ENCODE measurements at regions not wholly inside any gene's neighbourhood (a gene's known extent, or its start where the extent isn't known, plus 50 kb on each side); places are given as distances from the start of the nearest gene placed in this dataset.

DNA sequence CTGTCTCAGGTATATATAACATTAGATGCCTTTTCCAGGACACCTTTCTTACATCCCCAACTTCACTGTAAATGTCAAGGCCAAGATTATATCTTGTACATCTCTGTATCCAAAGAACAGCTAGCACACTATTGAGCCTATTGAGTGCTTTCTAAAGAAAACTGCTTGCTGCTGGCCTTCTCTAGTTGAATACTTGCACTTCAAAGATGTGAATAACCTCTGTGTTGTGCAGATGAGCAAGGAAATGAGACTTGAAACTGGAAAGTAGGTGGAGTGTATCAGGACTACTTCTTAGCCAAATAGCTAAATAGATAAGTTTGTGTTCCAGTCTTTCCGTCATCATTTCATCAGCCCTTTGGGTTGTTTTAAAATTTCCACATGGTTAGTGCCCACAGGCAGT lies 704.4 kb upstream of the AMOT start:
- CTCF ChIA-PET, result no interaction called here
- TF ChIP-seq, protein P1, sequence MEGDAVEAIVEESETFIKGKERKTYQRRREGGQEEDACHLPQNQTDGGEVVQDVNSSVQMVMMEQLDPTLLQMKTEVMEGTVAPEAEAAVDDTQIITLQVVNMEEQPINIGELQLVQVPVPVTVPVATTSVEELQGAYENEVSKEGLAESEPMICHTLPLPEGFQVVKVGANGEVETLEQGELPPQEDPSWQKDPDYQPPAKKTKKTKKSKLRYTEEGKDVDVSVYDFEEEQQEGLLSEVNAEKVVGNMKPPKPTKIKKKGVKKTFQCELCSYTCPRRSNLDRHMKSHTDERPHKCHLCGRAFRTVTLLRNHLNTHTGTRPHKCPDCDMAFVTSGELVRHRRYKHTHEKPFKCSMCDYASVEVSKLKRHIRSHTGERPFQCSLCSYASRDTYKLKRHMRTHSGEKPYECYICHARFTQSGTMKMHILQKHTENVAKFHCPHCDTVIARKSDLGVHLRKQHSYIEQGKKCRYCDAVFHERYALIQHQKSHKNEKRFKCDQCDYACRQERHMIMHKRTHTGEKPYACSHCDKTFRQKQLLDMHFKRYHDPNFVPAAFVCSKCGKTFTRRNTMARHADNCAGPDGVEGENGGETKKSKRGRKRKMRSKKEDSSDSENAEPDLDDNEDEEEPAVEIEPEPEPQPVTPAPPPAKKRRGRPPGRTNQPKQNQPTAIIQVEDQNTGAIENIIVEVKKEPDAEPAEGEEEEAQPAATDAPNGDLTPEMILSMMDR (IDR thresholded peaks at IDR 0.05), result no peak
- POLR2A ChIA-PET, result no interaction called here
- no peak overlapping the region for H3K4me3 Mint-ChIP-seq
- DNase-seq, result no peak
- H3K9me3 Mint-ChIP-seq, result no peaks in the 10 kb centered on the region
- H3K27me3 Mint-ChIP-seq, result no peaks in the 10 kb centered on the region
- H3K36me3 Mint-ChIP-seq (ENCODE audit: low read depth), result no peaks in the 10 kb centered on the region
- intact Hi-C loops (cut with micrococcal nuclease), result no loop called here
- no peak overlapping the region for H3K27ac Mint-ChIP-seq
- no peak for ATAC-seq (ENCODE audit: low read depth)
- H3K4me1 Mint-ChIP-seq, result no peaks in the 10 kb centered on the region

DNA sequence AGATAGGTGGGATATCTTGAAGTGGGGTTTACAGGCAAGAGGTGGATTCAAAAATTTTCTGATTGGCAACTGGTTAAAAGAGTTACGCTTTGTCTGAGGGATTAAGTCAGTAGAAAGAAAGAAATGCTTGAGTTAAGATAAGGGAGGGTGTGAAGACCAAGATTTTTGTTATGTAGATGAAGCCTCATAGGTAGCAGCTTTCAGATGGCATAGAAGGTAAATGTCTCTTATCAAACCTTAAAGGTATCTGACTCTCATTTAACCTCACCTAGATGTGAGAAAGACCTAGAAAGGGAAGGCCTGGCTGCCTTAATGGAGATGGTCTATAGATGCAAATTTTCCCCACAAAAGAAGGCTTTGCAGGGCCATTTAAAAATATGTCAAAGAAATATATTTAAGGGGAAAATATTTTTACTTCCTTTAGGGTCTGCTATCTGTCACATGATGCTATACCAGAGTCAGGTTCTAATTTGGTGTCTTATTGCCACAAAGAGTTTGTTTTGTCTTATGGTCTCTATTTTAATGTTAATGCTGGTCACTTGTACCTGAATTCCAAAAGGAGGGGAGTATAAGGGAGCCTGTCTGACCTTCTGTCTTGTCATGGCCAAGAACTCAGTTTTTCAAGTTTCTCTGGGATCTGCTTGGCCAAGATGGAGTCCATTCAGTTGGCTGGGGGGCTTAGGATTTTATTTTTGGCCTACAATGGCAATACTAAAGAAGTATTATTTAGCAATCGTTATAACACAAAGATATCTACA lies 699.1 kb upstream of the AMOT start:
- H3K4me1 Mint-ChIP-seq, result no peaks in the 10 kb centered on the region
- ChIA-PET POLR2A (no interaction called here), CTCF (no interaction called here)
- H3K9me3 Mint-ChIP-seq, result no peaks in the 10 kb centered on the region
- ATAC-seq (ENCODE audit: low read depth) (no peak), DNase-seq (no peak)
- no peak overlapping the region for H3K27ac Mint-ChIP-seq
- H3K36me3 Mint-ChIP-seq (ENCODE audit: low read depth), result no peaks in the 10 kb centered on the region
- no peaks in the 10 kb centered on the region for H3K27me3 Mint-ChIP-seq
- H3K4me3 Mint-ChIP-seq, result no peak overlapping the region
- TF ChIP-seq, protein P1 (IDR thresholded peaks at IDR 0.05), result no peak
- intact Hi-C loops (cut with micrococcal nuclease), result no loop called here

DNA sequence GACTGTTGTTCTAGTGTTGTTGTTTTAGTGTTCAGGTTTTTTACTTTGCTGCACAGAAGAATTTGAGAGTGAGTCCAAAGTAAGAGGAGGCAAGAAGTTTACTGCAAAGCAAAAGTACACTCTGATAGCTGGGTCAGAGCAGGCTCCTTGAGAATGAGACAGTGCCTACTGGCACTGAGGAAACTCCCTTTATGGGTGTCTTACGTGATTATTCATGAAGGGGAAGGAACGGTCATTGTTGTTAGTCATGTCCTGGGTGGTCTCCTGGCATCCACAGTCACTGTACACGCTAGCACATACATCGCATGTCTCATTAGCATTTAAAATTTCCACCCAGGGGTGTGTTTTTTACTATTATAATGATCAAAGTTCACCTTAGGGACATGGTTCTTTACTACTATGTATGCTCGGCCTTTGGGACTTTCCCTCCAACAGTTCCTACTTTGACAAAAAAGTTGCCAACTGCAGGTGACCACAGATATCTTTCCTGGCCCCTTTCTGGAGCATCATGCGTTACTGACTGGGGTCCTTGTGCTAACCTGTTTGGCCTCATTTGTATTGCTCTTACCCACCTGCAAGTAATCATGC lies 688.9 kb upstream of the AMOT start:
- ATAC-seq (ENCODE audit: low read depth) (no peak), DNase-seq (no peak)
- Mint-ChIP-seq H3K36me3 (ENCODE audit: low read depth) (no peaks in the 10 kb centered on the region), H3K27ac (no peak overlapping the region), H3K4me1 (no peaks in the 10 kb centered on the region), H3K9me3 (no peaks in the 10 kb centered on the region), H3K27me3 (no peaks in the 10 kb centered on the region), H3K4me3 (no peak overlapping the region)
- TF ChIP-seq, protein P1 (IDR thresholded peaks at IDR 0.05), result no peak
- ChIA-PET POLR2A (no interaction called here), CTCF (no interaction called here)
- intact Hi-C loops (cut with micrococcal nuclease), result no loop called here

DNA sequence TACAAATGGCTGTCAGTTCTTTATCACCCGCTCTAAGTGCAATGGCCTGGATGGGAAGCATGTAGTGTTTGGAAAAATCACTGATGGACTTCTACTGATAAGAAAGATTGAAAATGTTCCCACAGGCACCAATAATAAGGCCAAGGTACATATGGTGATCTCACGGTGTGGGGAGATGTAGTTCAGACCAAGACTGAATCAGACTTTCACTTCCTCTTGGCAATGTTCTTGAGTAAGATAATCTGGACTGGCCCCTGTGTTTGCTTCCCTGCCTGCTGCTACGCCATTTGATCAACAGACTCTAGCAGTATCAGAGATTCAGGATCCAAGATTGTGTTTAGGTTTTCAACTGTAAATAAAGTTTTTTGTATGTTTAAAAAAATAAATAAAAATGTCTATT lies 682.2 kb upstream of the AMOT start:
- TF ChIP-seq, protein P1 (IDR thresholded peaks at IDR 0.05), result no peak
- Mint-ChIP-seq H3K36me3 (ENCODE audit: low read depth) (no peaks in the 10 kb centered on the region), H3K27me3 (no peaks in the 10 kb centered on the region), H3K4me1 (peaks cover 11% of the 10 kb centered on the region), H3K27ac (no peak overlapping the region), H3K9me3 (no peaks in the 10 kb centered on the region), H3K4me3 (no peak overlapping the region)
- ChIA-PET POLR2A (no interaction called here), CTCF (no interaction called here)
- DNase-seq (no peak), ATAC-seq (ENCODE audit: low read depth) (peak; percentile 84)
- intact Hi-C loops (cut with micrococcal nuclease), result no loop called here

DNA sequence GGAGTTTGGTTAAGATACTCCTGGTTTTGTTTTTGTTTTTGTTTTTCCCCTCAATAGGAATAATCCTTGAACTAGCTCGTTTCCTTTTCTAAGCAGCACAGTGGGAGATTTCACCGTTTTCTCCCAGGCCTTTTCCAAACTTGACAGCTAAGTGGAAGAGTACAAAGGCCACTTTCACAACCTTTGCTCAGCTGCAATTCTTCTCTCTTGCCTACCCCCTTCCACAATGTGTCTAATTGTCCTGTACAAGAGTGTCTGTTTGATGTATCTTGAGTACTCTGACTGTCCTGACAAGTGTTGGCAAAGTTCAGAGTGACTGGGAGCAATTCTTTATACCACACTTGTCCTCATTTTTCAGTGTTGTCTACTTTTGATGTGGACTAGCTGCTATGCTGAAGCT lies 674.3 kb upstream of the AMOT start:
- TF ChIP-seq, protein P1 (IDR thresholded peaks at IDR 0.05), result no peak

More for the DNA sequence above, 674.3 kb upstream of the AMOT start:
- Mint-ChIP-seq H3K27ac (no peak overlapping the region), H3K4me3 (no peak overlapping the region), H3K4me1 (no peaks in the 10 kb centered on the region), H3K9me3 (no peaks in the 10 kb centered on the region), H3K36me3 (ENCODE audit: low read depth) (no peaks in the 10 kb centered on the region), H3K27me3 (no peaks in the 10 kb centered on the region)
- POLR2A ChIA-PET, result no interaction called here
- intact Hi-C loops (cut with micrococcal nuclease), result no loop called here
- DNase-seq (no peak), ATAC-seq (ENCODE audit: low read depth) (no peak)
- CTCF ChIA-PET, result no interaction called here
